ENCODE measurements at regions not wholly inside any gene's neighbourhood (a gene's known extent, or its start where the extent isn't known, plus 50 kb on each side); places are given as distances from the start of the nearest gene placed in this dataset.

GRCh38 chr11:10628508-10629236 is 60.2 kb upstream of the LYVE1 start:
- TF ChIP-seq POLR2A (IDR thresholded peaks at IDR 0.05; ENCODE audit: low read depth, low read length): no peak
- no peak for TF ChIP-seq TAF1 (IDR thresholded peaks at IDR 0.05; ENCODE audit: borderline replicate concordance, low read depth, low read length)
- no peak for TF ChIP-seq POLR2AphosphoS5 (IDR thresholded peaks at IDR 0.05; ENCODE audit: low read depth, low read length)
- FAIRE-seq (peak; percentile 50), DNase-seq (ENCODE audit: insufficient read length) (no peak)

GRCh38 chr11:10627816-10628215 is 59.4 kb upstream of the LYVE1 start:
- DNase-seq (ENCODE audit: insufficient read length) (no peak), FAIRE-seq (no peak)
- TF ChIP-seq TAF1 (IDR thresholded peaks at IDR 0.05; ENCODE audit: borderline replicate concordance, low read depth, low read length) (no peak), POLR2A (IDR thresholded peaks at IDR 0.05; ENCODE audit: low read depth, low read length) (no peak), POLR2AphosphoS5 (IDR thresholded peaks at IDR 0.05; ENCODE audit: low read depth, low read length) (no peak)

GRCh38 chr11:10627291-10627690 is 58.8 kb upstream of the LYVE1 start:
- DNase-seq (ENCODE audit: insufficient read length) (no peak), FAIRE-seq (no peak)
- no peak for TF ChIP-seq POLR2AphosphoS5 (IDR thresholded peaks at IDR 0.05; ENCODE audit: low read depth, low read length)
- no peak for TF ChIP-seq POLR2A (IDR thresholded peaks at IDR 0.05; ENCODE audit: low read depth, low read length)

- no peak for FAIRE-seq
- no peak for TF ChIP-seq POLR2A (IDR thresholded peaks at IDR 0.05; ENCODE audit: low read depth, low read length)
- no peak for TF ChIP-seq TAF1 (IDR thresholded peaks at IDR 0.05; ENCODE audit: borderline replicate concordance, low read depth, low read length)
- no peak for TF ChIP-seq POLR2AphosphoS5 (IDR thresholded peaks at IDR 0.05; ENCODE audit: low read depth, low read length)
Measured at GRCh38 chr11:10625982-10626311, 57.5 kb upstream of the LYVE1 start.

GRCh38 chr11:10625281-10625981 is 57.0 kb upstream of the LYVE1 start:
- FAIRE-seq (no peak), DNase-seq (ENCODE audit: insufficient read length) (no peak)
- TF ChIP-seq TAF1 (IDR thresholded peaks at IDR 0.05; ENCODE audit: borderline replicate concordance, low read depth, low read length): no peak
- TF ChIP-seq POLR2AphosphoS5 (IDR thresholded peaks at IDR 0.05; ENCODE audit: low read depth, low read length): no peak

More at GRCh38 chr11:10625982-10626311, 57.5 kb upstream of the LYVE1 start:
- no peak for DNase-seq (ENCODE audit: insufficient read length)

- DNase-seq (ENCODE audit: insufficient read length) (no peak), FAIRE-seq (peak; percentile 78)
- TF ChIP-seq TAF1 (IDR thresholded peaks at IDR 0.05; ENCODE audit: borderline replicate concordance, low read depth, low read length): no peak
- no peak for TF ChIP-seq POLR2A (IDR thresholded peaks at IDR 0.05; ENCODE audit: low read depth, low read length)
- no peak for TF ChIP-seq POLR2AphosphoS5 (IDR thresholded peaks at IDR 0.05; ENCODE audit: low read depth, low read length)
Measured at GRCh38 chr11:10623797-10624761, 55.6 kb upstream of the LYVE1 start.

GRCh38 chr11:10622957-10623791 is 54.7 kb upstream of the LYVE1 start:
- DNase-seq (ENCODE audit: insufficient read length) (no peak), FAIRE-seq (peak; percentile 77)
- no peak for TF ChIP-seq TAF1 (IDR thresholded peaks at IDR 0.05; ENCODE audit: borderline replicate concordance, low read depth, low read length)
- no peak for TF ChIP-seq POLR2A (IDR thresholded peaks at IDR 0.05; ENCODE audit: low read depth, low read length)
- TF ChIP-seq POLR2AphosphoS5 (IDR thresholded peaks at IDR 0.05; ENCODE audit: low read depth, low read length): no peak

- no peak for TF ChIP-seq POLR2A (IDR thresholded peaks at IDR 0.05; ENCODE audit: low read depth, low read length)
- TF ChIP-seq TAF1 (IDR thresholded peaks at IDR 0.05; ENCODE audit: borderline replicate concordance, low read depth, low read length): no peak
- no peak for TF ChIP-seq POLR2AphosphoS5 (IDR thresholded peaks at IDR 0.05; ENCODE audit: low read depth, low read length)
Measured at GRCh38 chr11:10622108-10622507, 53.6 kb upstream of the LYVE1 start.

GRCh38 chr11:10619131-10619680 is 50.7 kb upstream of the LYVE1 start:
- TF ChIP-seq POLR2AphosphoS5 (IDR thresholded peaks at IDR 0.05; ENCODE audit: low read depth, low read length): no peak
- no peak for TF ChIP-seq TAF1 (IDR thresholded peaks at IDR 0.05; ENCODE audit: borderline replicate concordance, low read depth, low read length)
- no peak for TF ChIP-seq POLR2A (IDR thresholded peaks at IDR 0.05; ENCODE audit: low read depth, low read length)
- DNase-seq (ENCODE audit: insufficient read length): no peak
- no peak for FAIRE-seq

More at GRCh38 chr11:10622108-10622507, 53.6 kb upstream of the LYVE1 start:
- no peak for FAIRE-seq
- DNase-seq (ENCODE audit: insufficient read length): no peak

GRCh38 chr11:10618490-10618889 is 50.0 kb upstream of the LYVE1 start:
- FAIRE-seq (no peak), DNase-seq (ENCODE audit: insufficient read length) (no peak)
- TF ChIP-seq TAF1 (IDR thresholded peaks at IDR 0.05; ENCODE audit: borderline replicate concordance, low read depth, low read length) (no peak), POLR2A (IDR thresholded peaks at IDR 0.05; ENCODE audit: low read depth, low read length) (no peak), POLR2AphosphoS5 (IDR thresholded peaks at IDR 0.05; ENCODE audit: low read depth, low read length) (no peak)

All from GM12892 (cell line).